Skin epidermis (tissue), 12 donors: ENCODE measurements at regions not wholly inside any gene's neighbourhood (a gene's known extent, or its start where the extent isn't known, plus 50 kb on each side); places are given as distances from the start of the nearest gene placed in this dataset.
A peak's percentile ranks its signal among the peaks of the same experiment; 100 is the strongest.
"Not testable (repeated sequence)": the region's sequence is repeated elsewhere in the genome, so short reads cannot be mapped to it uniquely, and the experiment has no call there.

Experiments used
- H3K27ac ChIP-seq, 21 experiments: fragments of 200-600 bp; sonication (generic) in 11 of 21; one replicate each; pipeline ENCODE4 v1.5.0; 2020; ENCODE audit warnings: mild to moderate bottlenecking in 3 of 21, inconsistent platforms in 2 of 21, moderate library complexity in 2 of 21
- H3K4me3 ChIP-seq, 7 experiments: fragments of 200-600 bp; sonication (generic) in 2 of 7; one replicate each; pipeline ENCODE4 v1.5.0; 2020; ENCODE audit warnings: inconsistent platforms in 2 of 7, mild to moderate bottlenecking in 2 of 7, moderate library complexity in 1 of 7

DNA sequence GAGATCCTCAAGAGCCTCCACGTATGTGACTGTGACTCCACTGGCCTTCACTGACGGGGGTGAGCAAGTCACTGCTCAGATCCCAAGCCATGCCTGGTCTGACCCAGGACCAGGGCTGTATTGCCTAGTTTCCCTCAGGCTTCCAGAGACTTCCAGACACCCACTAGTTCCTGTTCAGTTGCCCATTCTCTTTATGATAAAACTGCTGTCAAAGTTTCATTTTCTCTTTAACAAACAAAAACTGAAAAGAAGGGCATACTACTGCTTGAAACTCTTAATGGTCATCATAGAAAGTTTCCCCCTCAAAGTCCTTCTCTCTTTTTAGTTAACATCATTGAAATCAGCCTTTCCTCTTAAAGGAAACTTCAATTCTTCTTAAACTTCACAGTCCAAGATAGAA lies 105.7 kb upstream of the GHR start:
- Histone ChIP-seq H3K27ac (no peak overlapping the region), H3K4me3 (no peak overlapping the region)

GRCh38 chr5:42319546-42319945 lies 103.7 kb upstream of the GHR start:
- not testable (repeated sequence) for H3K4me3 ChIP-seq, H3K27ac ChIP-seq

DNA sequence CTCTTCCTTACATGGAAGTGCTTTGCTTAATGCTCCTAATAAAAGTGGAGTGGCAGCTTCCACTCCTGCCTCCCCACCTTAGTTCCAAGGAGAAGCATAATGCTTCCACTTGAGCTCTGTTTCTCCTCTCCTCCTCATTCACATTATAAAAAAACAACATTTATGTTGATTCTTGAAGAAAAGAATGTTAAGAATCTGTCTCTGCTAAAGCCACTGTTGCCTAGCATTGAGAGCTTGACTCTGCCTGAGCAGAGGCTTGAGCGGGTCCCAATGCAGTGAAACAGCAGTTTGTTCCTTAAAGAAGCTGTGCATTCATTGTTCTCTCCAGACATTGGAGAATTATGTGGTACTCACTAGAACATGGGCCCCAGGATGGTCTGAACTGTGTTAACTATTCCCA lies 101.5 kb upstream of the GHR start:
- Histone ChIP-seq H3K27ac (no peak overlapping the region), H3K4me3 (no peak overlapping the region)

DNA sequence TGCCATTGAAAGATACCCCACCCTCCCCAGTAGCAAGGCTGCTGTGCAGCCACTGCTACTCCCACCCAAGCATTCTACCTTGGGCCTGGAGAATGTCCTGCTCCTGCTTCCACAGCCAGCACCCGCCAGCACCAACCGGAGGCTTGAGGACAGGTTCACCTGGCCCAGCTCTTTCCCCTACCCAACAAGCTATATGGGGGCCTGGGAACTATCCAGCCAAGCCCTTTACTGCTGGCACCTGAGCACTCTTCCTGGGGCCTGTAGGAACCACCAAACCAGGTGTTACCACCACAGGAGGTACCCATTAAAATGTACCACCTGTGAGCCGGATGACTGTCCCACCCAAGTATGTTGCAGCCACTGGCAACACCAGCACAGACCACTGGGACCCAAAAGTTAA lies 86.1 kb upstream of the GHR start:
- no peak overlapping the region for H3K27ac ChIP-seq

GRCh38 chr5:42337607-42338006 lies 85.6 kb upstream of the GHR start:
- no peak overlapping the region for H3K4me3 ChIP-seq
- H3K27ac ChIP-seq: no peak overlapping the region

More for the DNA sequence above, 86.1 kb upstream of the GHR start:
- no peak overlapping the region for H3K4me3 ChIP-seq

DNA sequence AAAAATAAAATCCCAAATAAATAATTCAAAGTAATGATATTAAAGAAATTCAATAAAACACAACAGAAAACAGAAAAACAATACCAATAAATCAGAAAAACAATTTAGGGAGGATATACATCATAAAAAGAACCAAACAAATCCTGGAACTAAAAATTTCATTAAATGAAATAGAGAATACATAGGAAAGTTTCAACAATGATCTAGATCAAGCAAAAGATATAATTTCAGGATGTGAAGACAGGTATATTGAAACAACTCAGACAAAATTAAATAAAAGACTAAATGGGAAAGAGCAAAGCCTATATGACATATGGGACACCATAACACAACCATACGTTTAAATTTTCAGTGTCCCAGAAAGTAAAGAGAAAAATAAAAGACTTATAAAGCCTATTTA lies 85.1 kb upstream of the GHR start:
- no peak overlapping the region for H3K4me3 ChIP-seq
- no peak overlapping the region for H3K27ac ChIP-seq

- no peak overlapping the region for H3K27ac ChIP-seq
- H3K4me3 ChIP-seq: no peak overlapping the region
These were observed 74.1 kb upstream of the GHR start for GRCh38 chr5:42349163-42349562.

- Histone ChIP-seq H3K27ac (no peak overlapping the region), H3K4me3 (no peak overlapping the region)
These were observed 71.3 kb upstream of the GHR start for GRCh38 chr5:42351956-42352355.

- Histone ChIP-seq H3K4me3 (no peak overlapping the region), H3K27ac (no peak overlapping the region)
These were observed 63.2 kb upstream of the GHR start for GRCh38 chr5:42360056-42360455.

DNA sequence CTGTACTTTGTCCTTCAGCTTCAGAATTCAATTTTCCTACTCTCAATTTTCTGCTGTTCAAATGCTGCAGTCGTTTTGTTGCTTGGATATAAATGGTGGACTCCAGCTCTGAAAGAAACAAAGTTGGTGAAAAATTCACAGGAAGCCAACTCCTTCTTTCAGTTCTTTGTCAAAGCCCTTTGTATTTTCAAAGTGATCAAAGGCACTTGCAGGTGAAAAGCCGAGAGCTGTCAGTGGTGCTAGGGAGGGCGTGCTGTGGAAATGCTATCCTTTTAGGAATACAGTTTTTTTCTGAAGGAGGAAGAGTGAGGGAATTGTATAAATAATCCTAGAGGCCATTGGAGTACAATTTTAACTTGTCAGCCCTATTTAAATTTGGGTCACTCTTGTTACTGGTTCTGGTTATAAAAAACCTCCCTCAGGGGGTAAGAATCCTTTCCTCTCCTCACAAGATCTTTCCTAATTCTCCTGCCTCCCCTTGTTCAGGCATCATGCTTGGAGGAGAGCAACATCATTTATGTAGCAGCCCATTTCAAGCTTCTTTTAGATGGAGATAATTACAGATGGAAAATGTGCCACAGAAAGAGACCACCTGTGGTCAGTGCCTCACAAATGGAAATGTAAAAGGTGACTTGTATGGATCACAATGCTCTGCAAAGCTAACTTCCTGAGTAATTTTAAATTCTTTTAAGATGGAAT lies 62.5 kb upstream of the GHR start:
- Histone ChIP-seq H3K4me3 (no peak overlapping the region), H3K27ac (peak overlapping the region in 1 of 21 experiments; percentile 34)

GRCh38 chr5:42361315-42361688 lies 61.9 kb upstream of the GHR start:
- Histone ChIP-seq H3K4me3 (no peak overlapping the region), H3K27ac (no peak overlapping the region)

GRCh38 chr5:42366051-42366450 lies 57.2 kb upstream of the GHR start:
- Histone ChIP-seq H3K27ac (no peak overlapping the region), H3K4me3 (no peak overlapping the region)
